LoVo (cell line): ENCODE measurements at regions not wholly inside any gene's neighbourhood (a gene's known extent, or its start where the extent isn't known, plus 50 kb on each side); places are given as distances from the start of the nearest gene placed in this dataset.

ENCODE experiments used
- DNase-seq: peaks from one replicate; pipeline ENCODE4 v3.0.0-alpha.2; 2016; ENCODE audit warnings: low spot score

GRCh38 chr22:49547751-49548239, 279.9 kb downstream of the BRD1 start:
- no peak for DNase-seq

- no peak for DNase-seq
Observed at GRCh38 chr22:49546811-49547585, 280.7 kb downstream of the BRD1 start.

GRCh38 chr22:49545606-49546005, 282.1 kb downstream of the BRD1 start:
- DNase-seq, result no peak

GRCh38 chr22:49544286-49544685, 283.4 kb downstream of the BRD1 start:
- DNase-seq, result no peak

GRCh38 chr22:49543876-49544275, 283.8 kb downstream of the BRD1 start:
- DNase-seq, result no peak

GRCh38 chr22:49541693-49542230, 285.9 kb downstream of the BRD1 start:
- no peak for DNase-seq

- no peak for DNase-seq
Observed at GRCh38 chr22:49540913-49541692, 286.6 kb downstream of the BRD1 start.

- DNase-seq, result no peak
Observed at GRCh38 chr22:49540084-49540912, 287.4 kb downstream of the BRD1 start.

GRCh38 chr22:49538006-49538405, 289.7 kb downstream of the BRD1 start:
- no peak for DNase-seq

GRCh38 chr22:49536571-49537131, 291.0 kb downstream of the BRD1 start:
- DNase-seq, result no peak

- no peak for DNase-seq
Observed at GRCh38 chr22:49535527-49536125, 292.0 kb downstream of the BRD1 start.

GRCh38 chr22:49535126-49535525, 292.5 kb downstream of the BRD1 start:
- DNase-seq, result no peak

- no peak for DNase-seq
Observed at GRCh38 chr22:49534386-49534785, 293.3 kb downstream of the BRD1 start.

- no peak for DNase-seq
Observed at GRCh38 chr22:49533886-49534285, 293.8 kb downstream of the BRD1 start.

- no peak for DNase-seq
Observed at GRCh38 chr22:49532869-49533802, 294.5 kb downstream of the BRD1 start.

GRCh38 chr22:49531368-49531791, 296.3 kb downstream of the BRD1 start:
- DNase-seq, result no peak

GRCh38 chr22:49530671-49531367, 296.9 kb downstream of the BRD1 start:
- no peak for DNase-seq

- no peak for DNase-seq
Observed at GRCh38 chr22:49528420-49528720, 299.3 kb downstream of the BRD1 start.

- DNase-seq, result no peak
Observed at GRCh38 chr22:49527611-49528419, 299.9 kb downstream of the BRD1 start.
